ENCODE measurements at regions not wholly inside any gene's neighbourhood (a gene's known extent, or its start where the extent isn't known, plus 50 kb on each side); places are given as distances from the start of the nearest gene placed in this dataset.
"Not testable (repeated sequence)": the region's sequence is repeated elsewhere in the genome, so short reads cannot be mapped to it uniquely, and the experiment has no call there.

DNA sequence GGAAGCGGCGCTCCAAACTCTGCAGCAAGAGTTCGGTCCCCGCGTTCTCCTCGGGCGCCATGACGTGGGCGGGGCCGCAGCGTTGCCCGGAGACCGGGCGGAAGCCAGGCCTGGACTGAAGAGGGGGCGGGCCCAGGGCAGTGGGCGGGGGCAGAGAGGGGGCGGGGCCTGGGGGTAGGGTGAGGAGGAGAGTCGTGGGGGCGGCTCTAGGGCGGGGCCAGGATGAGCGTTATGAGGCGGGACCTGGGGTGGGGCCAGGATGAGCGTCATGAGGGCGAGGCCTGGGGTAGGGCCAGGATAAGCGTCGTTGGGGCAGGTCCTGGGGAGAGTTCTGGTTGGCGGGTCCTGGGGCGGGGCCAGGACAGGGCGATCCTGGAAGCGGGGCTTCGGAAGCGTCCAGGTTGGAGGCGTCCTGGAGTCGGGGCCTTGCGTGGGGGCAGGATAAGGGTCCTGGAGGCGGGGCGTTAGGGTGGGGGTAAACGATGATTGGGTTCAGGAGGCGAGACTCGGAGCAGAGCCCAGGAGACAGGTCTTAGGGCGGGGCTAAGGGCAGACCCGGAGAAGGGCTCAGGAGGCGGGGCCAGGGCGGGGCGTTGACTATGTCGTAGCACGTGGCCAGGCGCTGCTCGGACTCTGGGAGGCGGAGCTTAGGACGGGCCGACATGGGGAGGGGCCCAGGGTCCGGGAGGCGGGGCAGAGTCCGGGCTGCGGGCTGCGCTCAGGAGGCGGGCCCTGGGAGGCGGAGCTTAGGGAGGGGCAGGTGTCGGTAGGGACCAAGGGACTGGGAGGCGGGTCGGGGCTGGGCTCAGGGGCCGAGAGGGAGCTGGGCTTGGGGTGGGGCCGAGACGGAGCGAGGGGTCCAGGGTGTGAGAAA is 131.1 kb upstream of the ALDH3B2 start:
- peak; percentile 88 to 97 for DNase-seq (ENCODE audit: low read depth in 2 of 2, low spot score in 1 of 2)

DNA sequence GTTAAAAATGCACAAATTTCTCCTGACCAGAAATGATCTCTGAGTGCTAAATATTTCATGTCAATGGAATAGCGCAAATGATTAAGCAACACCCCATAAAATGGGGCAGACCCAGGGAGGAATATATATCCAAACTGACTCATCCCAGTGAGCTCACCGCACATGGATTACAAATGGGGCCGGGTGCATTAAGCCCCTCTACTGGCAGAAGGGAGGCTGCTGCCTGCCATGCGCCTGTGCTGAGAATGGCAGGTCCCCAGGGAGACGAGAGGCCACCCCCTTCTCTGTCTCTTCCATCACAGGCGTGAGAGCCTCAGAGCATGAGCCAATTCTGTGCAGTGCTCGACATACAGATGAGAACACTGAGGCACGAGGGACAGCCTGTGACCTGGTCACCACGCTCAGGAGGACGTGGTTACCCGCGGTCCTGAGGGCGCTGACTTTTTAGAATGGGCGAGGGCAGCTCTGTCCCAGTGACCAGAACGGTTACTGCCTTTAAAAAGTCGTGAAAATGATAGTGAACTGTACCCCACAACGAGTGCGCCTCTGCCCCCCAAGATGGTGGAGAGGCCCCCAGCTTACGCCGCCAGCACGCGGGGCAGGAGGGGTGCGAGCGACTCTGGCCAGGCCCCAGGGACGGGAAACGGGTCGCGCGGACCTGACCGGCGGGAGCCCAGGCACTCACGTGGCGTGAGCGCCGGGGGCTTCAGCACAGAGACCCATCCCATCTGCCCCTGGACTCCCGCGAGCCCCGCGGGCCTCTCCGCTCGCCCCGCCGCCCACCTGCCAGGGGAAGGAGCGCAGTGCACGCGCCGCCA is 130.2 kb upstream of the ALDH3B2 start:
- not testable (repeated sequence) for DNase-seq (ENCODE audit: low read depth in 2 of 2, low spot score in 1 of 2)

DNA sequence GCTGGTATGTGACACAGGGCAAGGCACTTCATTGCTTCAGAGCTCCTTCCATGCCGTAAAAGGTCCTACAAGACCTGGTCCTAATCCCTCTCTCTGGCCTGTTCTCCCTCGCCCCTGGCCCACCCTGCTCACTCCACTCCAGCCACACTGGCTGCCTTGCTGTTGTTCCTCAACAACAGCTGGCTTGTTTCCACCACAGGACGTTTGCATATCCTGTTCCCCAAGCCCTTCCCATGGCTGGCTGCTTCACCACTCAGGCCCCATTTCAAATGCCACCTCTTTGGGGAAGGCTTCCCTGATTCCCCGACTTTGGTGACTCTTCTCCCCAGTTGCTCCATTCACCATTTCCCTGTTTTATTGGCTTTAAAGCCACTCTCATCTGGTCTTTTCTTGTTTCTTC is 129.1 kb upstream of the ALDH3B2 start:
- DNase-seq (ENCODE audit: low read depth in 2 of 2, low spot score in 1 of 2), result not testable (repeated sequence)

DNA sequence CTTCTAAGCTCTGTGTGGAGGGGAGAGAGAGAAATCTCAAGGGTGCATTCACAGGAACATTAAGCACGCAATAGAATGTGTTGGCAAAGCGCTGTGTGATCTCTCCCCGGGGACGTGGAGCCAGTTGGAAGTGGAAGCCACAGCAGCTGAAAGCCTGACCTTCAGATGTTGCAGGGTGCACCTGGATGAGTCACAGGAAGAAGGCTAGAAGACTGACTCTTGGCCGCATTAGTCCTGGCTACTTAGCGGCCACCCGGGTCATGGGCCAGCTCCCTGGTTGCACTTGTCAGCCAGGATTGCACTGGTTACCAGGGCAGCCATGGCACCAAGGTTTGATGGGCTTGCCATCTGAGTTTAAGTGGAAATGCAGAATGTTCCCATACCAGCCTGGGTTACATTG is 128.6 kb upstream of the ALDH3B2 start:
- DNase-seq (ENCODE audit: low read depth in 2 of 2, low spot score in 1 of 2), result not testable (repeated sequence)

DNA sequence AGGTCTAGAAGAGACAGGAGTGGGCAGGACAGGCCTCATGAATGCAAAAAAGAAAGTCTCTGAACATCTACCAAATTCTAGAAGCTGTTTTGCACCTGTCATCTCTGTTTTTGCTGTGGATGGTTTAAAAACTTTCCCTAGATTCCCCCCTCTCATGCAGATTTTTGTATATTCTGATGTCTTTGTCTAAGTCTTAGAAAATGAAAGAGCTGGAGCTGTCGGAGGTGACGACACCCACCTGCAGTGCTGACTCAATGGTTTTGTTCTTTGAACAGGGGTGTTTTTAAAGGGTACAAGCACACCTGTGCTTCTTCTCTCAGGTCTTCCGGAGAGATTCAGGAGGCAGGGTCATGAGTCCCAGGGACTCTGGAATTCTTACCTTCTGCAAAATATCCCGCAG is 128.2 kb upstream of the ALDH3B2 start:
- not testable (repeated sequence) for DNase-seq (ENCODE audit: low read depth in 2 of 2, low spot score in 1 of 2)

DNA sequence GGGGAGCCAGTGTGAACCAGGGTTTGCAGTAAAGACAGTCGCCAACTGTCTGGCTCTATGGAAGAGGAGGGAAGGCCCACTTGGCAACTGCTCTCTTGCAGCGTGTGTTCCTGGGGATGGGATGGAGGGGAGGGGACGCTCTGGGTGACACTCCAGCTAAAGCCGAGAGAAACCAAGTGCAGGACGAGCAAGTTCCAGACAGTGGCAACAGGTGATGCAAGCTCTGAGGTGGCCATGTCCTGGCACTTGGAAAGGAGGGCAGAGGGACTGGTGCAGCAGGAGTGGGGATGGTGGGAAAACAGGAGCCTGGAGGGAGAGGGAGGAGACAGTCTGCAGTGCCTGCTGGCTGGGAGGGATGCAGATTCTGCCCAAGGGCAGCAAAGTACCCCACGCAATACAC is 127.0 kb upstream of the ALDH3B2 start:
- not testable (repeated sequence) for DNase-seq (ENCODE audit: low read depth in 2 of 2, low spot score in 1 of 2)

DNA sequence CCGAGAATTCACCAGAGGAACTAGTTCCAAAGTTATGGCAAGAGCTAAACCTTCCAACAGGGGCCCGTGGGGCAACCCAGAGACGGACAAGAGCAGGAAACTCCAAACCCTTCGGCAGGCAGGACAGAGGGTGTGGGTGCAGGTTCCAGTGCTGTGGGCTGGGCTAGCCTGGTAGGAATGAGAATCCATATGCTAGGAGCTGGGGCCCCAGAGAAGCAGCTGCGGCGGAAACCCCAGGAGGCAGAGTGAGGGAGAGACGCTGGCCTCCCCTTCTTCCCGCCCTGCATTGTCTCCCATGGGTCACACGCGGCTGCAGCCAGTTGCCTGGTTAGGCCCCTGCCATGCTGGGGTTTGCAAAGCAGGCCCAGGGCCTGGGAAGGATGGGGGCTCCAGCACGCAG is 126.2 kb upstream of the ALDH3B2 start:
- not testable (repeated sequence) for DNase-seq (ENCODE audit: low read depth in 2 of 2, low spot score in 1 of 2)

DNA sequence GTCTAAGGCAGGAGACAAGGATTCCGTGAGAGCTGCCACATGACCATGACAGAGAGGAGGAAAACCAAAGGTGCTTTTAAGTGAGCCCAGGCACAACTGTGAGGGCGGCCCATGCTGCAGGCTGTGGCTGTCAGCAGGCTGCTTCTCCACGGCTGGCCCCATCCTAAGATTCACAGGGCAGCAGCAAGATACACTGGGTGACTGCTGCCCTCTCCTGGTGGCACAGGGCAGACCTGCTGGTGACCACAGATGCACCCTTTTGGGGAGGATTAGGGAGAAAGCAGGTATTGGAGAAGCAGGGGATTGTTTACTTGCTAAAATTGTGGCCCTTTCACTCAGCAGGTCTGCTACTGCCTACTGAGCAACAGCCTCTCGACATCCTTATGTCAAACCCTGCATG is 125.4 kb upstream of the ALDH3B2 start:
- DNase-seq (ENCODE audit: low read depth in 2 of 2, low spot score in 1 of 2), result not testable (repeated sequence)

DNA sequence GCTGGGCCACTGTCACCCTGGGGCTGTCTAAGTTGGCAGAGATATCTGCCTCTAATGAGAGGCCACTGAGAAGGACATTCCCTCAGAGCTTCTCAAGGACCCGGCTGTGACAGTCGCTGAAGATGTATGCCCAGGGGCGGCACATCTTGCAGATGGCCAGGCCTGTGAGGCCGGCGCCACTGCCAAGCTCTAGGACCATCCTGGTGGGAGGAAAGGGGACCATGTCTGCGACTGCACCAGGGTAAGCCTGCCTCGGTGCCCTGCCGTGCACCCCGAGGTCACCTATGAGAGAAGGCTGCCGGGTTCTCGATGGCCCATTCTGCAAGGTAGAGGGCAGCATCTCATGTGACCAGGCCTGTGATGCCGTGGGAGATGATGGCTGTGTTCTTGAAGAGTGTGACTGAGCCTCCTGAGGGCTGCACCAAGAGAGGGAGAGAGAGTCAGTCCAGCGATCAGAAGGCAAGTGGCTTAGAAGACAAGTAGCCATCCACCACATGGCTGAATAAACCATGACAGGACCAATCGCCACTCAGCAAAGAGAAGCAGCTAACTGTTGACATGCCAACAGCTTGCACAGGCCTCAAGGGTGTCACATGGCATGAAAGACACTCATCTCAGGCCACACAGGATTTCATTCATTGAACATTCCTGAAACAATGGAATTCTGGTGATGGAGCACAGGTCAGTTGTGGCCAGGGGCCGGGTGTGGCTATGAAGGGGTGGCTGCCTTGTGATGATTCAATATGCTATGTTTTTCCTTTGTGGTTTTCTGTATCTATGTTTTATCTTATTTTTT is 123.5 kb upstream of the ALDH3B2 start:
- not testable (repeated sequence) for DNase-seq (ENCODE audit: low read depth in 2 of 2, low spot score in 1 of 2)

DNA sequence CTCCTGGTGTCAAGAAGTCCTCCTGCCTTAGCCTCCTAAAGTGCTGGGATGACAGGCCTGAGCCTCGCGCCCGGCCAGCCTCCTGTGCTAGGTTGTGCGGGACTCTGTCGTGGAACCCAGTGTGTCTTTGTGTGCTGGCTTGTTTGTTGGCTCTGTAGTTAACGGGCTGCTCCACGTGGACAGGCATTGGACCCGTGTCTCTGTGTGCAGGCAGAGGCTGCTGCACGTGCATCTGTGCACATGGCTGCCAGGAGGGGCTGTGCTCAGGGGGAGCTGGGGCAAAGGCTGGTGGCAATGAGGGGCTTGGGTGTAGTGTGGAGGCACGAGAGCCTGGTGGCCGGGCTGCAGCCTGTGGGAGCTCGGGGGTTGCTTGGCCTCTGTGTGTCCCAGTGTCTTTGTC is 121.3 kb upstream of the ALDH3B2 start:
- DNase-seq (ENCODE audit: low read depth in 2 of 2, low spot score in 1 of 2), result no peak

DNA sequence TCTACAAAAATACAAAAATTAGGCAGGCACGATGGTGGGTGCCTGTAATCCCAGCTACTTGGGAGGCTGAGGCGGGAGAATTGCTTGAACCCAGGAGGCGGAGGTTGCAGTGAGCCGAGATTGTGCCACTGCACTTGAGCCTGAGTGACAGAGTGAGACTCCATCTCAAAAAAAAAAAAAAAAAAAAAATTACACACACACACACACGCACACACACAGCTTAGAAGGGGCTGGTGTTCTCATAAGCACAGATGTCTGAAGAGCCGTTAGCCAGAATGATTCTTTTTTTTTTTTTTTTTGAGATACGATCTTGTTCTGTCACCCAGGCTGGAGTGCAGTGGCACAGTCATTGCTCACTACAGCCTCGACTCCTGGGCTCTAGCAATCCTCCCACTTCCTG is 119.3 kb upstream of the ALDH3B2 start:
- DNase-seq (ENCODE audit: low read depth in 2 of 2, low spot score in 1 of 2), result not testable (repeated sequence)

DNA sequence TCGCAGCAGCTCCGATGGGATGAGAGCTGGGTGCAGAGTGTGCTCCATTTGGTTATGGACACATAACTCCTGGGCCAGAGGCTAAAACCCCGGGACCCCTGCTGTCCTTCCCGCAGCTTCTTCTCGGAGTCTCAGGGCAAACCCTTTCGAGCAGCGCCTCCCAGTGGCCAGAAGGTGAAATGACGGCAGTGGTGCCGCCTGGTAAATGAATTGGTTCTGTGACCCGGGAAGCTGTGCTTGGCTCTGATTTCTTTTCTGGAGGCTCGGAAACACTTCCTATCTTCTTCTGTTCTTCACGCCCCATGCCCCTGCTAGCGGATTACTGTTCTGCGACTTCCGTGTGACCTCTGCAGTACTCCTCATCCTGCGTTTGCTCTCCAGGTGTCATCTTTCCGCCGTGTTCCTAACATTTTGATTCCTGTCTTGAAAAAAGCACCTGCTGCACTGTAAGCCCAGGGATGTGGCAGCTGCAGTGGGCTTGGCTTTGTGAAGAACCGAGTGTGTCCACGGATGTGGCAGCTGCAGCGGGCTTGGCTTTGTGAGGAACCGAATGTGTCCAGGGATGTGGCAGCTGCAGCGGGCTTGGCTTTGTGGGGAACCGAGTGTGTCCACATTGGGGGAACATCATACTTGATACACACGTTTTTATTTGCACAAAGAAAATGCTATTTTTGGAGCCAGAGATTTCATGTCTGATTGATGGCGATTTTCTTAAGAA is 118.0 kb upstream of the ALDH3B2 start:
- not testable (repeated sequence) for DNase-seq (ENCODE audit: low read depth in 2 of 2, low spot score in 1 of 2)

DNA sequence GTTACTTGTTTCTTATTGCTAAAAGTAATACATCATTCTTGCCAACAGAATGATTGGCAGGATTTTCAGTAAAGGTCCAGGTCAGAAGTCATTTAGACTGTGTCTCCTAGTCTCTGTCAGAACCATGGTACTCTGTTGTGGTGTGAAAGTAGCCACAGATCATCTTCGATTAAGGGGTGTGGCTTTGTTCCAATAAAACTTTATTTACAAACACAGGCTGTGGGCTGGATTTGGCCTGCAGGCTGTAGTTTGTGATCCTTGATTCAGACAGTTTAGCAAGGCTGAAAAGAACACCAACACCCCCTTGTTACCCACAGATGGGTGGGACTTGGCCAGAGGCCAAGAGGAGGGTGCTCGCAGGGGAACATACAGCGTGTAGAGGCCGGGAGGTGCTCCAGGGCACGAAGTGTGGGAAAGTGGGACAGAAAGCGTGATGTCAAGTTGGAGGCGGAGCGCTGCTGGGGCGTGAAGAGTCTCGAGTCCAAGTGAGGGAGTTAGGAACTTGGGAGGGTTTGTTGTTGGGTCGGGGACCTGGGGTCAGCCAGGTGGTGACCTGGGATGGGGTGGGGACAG is 117.3 kb upstream of the ALDH3B2 start:
- not testable (repeated sequence) for DNase-seq (ENCODE audit: low read depth in 2 of 2, low spot score in 1 of 2)

DNA sequence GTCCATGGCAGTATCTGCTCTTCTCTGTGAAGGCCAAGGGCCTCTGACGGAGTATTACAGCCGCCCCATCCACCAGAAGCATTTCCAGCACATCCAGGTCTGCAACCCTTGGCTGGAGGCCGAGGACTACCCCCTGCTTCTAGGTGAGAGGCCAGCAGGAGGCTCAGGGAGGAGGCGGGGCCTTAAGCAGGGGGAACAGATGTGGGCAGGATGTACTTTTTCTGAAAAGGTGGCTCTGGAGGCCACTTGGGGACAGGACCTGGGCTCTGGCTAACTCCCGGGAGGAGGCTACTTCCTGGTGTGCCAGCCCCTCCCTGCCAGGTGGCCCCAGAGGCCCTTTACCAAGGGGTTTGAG is 113.9 kb upstream of the ALDH3B2 start:
- DNase-seq (ENCODE audit: low read depth in 2 of 2, low spot score in 1 of 2), result not testable (repeated sequence)

DNA sequence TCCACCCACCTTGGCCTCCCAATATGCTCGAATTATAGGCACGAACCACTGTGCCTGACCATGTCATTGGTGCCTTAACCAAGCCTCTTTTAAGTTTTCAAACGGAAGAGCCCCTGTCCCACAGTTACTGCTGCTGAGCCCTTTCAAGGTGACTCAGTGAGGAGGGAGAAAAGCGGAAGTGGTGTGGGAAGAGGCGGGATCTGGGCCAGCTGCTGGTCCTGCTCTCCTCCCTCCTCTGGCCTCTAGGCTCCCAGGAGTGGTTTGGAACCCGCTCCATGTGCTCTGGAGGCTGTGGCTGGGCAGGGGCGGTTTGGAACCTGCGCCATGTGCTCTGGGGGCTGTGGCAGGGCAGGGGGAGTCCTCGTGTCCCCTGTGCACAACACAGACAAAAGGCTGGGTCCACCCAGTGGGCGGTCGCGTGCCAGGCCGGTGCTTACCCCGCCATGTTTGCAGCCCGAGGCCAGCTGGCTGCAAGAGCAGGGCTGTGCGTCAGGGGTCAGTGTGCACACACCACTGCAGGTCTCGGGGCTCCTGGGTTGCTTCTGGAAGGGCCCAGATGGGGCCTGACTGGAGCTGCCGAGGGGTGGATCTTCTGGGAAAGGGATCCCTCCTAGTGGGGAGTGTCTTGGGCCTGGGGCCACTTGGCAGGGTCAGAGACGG is 113.4 kb upstream of the ALDH3B2 start:
- not testable (repeated sequence) for DNase-seq (ENCODE audit: low read depth in 2 of 2, low spot score in 1 of 2)

DNA sequence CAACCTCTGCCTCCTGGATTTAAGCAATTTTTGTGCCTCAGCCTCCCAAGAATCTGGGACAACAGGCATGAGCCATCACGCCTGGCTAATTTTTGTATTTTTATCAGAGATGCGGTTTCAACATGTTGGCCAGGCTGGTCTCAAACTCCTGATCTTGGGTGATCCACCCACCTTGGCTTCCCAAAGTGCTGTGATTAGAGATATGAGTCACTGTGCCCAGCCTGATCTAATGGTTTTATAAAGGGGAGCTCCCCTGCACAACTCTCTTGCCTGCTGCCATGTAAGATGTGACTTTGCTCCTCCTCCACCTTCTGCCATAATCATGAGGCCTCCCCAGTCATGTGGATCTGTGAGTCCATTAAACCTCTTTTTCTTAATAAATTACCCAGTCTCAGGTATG is 107.5 kb upstream of the ALDH3B2 start:
- DNase-seq (ENCODE audit: low read depth in 2 of 2, low spot score in 1 of 2), result not testable (repeated sequence)

DNA sequence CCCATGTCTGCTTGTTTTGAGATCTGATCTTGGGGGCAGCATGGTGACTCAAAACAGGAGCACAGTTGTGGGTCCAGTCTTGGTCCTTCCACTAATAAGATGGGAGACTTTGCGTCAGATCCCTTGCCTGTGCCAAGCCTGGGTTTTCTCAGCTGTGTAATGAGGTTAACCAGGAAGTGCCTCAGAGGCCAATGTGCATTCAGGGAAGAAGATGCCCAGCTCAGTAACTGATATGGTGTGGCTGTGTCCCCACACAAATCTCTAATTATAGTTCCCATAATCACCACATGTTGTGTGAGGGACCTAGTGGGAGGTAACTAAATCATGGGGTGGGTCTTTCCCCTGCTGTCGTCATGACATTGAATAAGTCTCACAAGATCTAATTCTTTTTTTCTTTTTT is 107.1 kb upstream of the ALDH3B2 start:
- DNase-seq (ENCODE audit: low read depth in 2 of 2, low spot score in 1 of 2), result not testable (repeated sequence)

DNA sequence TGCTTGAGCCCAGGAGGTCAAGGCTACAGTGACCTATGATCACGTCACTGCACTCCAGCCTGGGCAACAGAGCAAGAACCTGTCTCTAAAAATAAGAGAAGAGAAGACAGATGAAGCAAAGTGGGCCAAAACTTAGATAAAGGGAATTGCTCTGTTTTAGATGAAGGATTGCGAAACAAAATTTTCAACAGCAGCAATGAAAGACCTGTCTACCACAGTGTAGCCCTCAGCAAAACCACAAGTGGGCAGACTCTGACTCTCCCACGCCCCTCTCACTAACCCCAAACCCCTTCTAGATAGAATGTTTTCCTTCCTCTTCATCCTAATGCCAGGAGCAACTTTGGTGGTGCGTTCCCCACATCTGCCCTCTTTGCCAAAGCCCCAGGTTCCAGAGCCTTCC is 105.6 kb upstream of the ALDH3B2 start:
- no peak for DNase-seq (ENCODE audit: low read depth in 2 of 2, low spot score in 1 of 2)

DNA sequence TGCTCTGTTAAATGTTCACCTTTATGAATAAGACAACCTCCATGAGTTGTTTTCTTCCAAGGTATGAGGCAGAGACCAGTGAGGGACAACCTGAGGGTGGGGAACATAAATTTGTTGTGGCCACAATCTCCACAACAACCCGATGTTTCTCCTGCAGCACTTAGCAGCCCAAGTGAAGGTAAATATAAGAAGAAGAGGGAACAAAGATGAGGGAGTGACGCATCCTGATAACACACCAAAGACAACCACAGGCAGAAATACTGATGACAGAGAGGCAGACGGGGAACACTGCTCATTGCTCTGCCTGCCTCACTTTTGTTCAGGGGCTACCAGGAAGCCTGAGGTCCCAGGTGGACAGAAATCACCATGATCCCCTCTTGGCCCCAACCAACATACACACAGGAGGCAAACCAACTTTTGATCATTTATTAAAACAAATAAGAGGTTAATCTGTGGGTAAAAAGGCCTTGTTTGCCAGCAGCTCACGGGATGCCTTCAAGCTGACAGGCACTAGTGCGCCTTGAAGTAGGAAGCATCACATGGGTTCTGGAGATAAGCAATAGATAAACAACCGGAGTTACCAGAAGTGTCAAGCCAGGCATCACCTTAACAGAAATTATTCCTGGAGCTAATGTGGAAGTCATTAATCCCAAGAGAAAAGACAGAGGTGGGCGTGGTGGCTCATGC is 104.9 kb upstream of the ALDH3B2 start:
- DNase-seq (ENCODE audit: low read depth in 2 of 2, low spot score in 1 of 2), result not testable (repeated sequence)

Measured in stimulated activated CD8-positive, alpha-beta memory T cell treated with anti-CD3 and anti-CD28 coated beads, Interleukin-4, amount 100 ng/mL, for 1 hour (primary cell).